SK-N-SH treated with all-trans-retinoic acid at 6 μM for 48 hours (cell line): ENCODE measurements at regions not wholly inside any gene's neighbourhood (a gene's known extent, or its start where the extent isn't known, plus 50 kb on each side); places are given as distances from the start of the nearest gene placed in this dataset.

Source experiments
- ARNTL ChIP-seq: fragments of 450-650 bp; formaldehyde crosslinking; IDR thresholded peaks from 2 replicates; pipeline ENCODE4 v1.5.0; 2020; ENCODE audit warnings: low read depth, mild to moderate bottlenecking, moderate library complexity, borderline replicate concordance
- CREB5 ChIP-seq: fragments of 250-450 bp; sonication (Bioruptor Pico); IDR thresholded peaks from 2 replicates; pipeline ENCODE4 v1.5.1; 2020; ENCODE audit warnings: low read depth, mild to moderate bottlenecking, moderate library complexity
- CSDC2 ChIP-seq: fragments of 250-450 bp; sonication (Bioruptor Pico); IDR thresholded peaks from 2 replicates; pipeline ENCODE4 v1.5.0; 2020; ENCODE audit warnings: mild to moderate bottlenecking, moderate library complexity
- CSRNP3 ChIP-seq: fragments of 250-450 bp; sonication (Bioruptor Pico); IDR thresholded peaks from 2 replicates; pipeline ENCODE4 v1.5.1; 2021; ENCODE audit warnings: mild to moderate bottlenecking, moderate library complexity
- ISL1 ChIP-seq: fragments of 250-450 bp; sonication (Bioruptor Pico); IDR thresholded peaks from 2 replicates; pipeline ENCODE4 v2.1.2; 2022; ENCODE audit warnings: mild to moderate bottlenecking, moderate library complexity
- PATZ1 ChIP-seq: fragments of 250-450 bp; sonication (Bioruptor Pico); IDR thresholded peaks from 2 replicates; pipeline ENCODE4 v1.8.0; 2020; ENCODE audit warnings: mild to moderate bottlenecking, moderate library complexity, borderline replicate concordance
- PPARA ChIP-seq: fragments of 250-450 bp; sonication (Bioruptor Pico); IDR thresholded peaks from 2 replicates; pipeline ENCODE4 v1.5.0; 2020; ENCODE audit warnings: mild to moderate bottlenecking, borderline replicate concordance
- RARB ChIP-seq: fragments of 250-450 bp; sonication (Bioruptor Pico); IDR thresholded peaks from 2 replicates; pipeline ENCODE4 v1.8.0; 2021; ENCODE audit warnings: mild to moderate bottlenecking, moderate library complexity
- SNAI2 ChIP-seq: fragments of 250-450 bp; sonication (Bioruptor Pico); IDR thresholded peaks from 2 replicates; pipeline ENCODE4 v1.5.0; 2020; ENCODE audit warnings: mild to moderate bottlenecking, moderate library complexity
- ZFP3 ChIP-seq: fragments of 250-450 bp; sonication (Bioruptor Pico); IDR thresholded peaks from 2 replicates; pipeline ENCODE4 v1.5.0; 2020; ENCODE audit warnings: mild to moderate bottlenecking, moderate library complexity

- TF ChIP-seq CREB5 (CRISPR knock-in tag) (no peak), ARNTL (CRISPR knock-in tag) (no peak), PPARA (no peak), RARB (CRISPR knock-in tag) (no peak), CSDC2 (CRISPR knock-in tag) (no peak), ZFP3 (no peak), ISL1 (CRISPR knock-in tag) (no peak), SNAI2 (CRISPR knock-in tag) (no peak), PATZ1 (no peak), CSRNP3 (CRISPR knock-in tag) (no peak)
Measured at GRCh38 chr5:162637481-162637880, 569.9 kb downstream of the GABRG2 start.
